ENCODE measurements at regions not wholly inside any gene's neighbourhood (a gene's known extent, or its start where the extent isn't known, plus 50 kb on each side); places are given as distances from the start of the nearest gene placed in this dataset.
A peak's percentile ranks its signal among the peaks of the same experiment; 100 is the strongest.

GRCh38 chr13:79749984-79750551 is 269.1 kb downstream of the NDFIP2 start:
- TF ChIP-seq CTCF (IDR thresholded peaks at IDR 0.05) (no peak), POLR2A (IDR thresholded peaks at IDR 0.05) (no peak), EP300 (IDR thresholded peaks at IDR 0.05) (no peak), POLR2AphosphoS5 (IDR thresholded peaks at IDR 0.05) (no peak)
- Histone ChIP-seq H3K9me3 (no peaks in the 10 kb centered on the region), H3K27me3 (no peaks in the 10 kb centered on the region), H3K4me1 (peaks cover 0 to 17% (median 0%) of the 10 kb centered on the region in 3 donors), H3K27ac (peak overlapping the region in 1 of 4 donors; percentile 28), H3K4me3 (no peak overlapping the region), H3K36me3 (no peaks in the 10 kb centered on the region)
- 21 to 26% methylated on average over 3 of the region's 3 CpGs for WGBS, 2 donors (ENCODE audit: low coverage in 1 of 2)
- peak; percentile 96 for ATAC-seq

- Histone ChIP-seq H3K27ac (no peak overlapping the region), H3K9me3 (no peaks in the 10 kb centered on the region), H3K27me3 (no peaks in the 10 kb centered on the region), H3K4me1 (peaks cover 0 to 17% (median 0%) of the 10 kb centered on the region in 3 donors), H3K36me3 (no peaks in the 10 kb centered on the region), H3K4me3 (no peak overlapping the region)
- no peak for ATAC-seq
- TF ChIP-seq CTCF (IDR thresholded peaks at IDR 0.05) (no peak), EP300 (IDR thresholded peaks at IDR 0.05) (no peak), POLR2A (IDR thresholded peaks at IDR 0.05) (no peak), POLR2AphosphoS5 (IDR thresholded peaks at IDR 0.05) (no peak)
- WGBS, 2 donors (ENCODE audit: low coverage in 1 of 2) = 65 to 82% methylated on average over 2 of the region's 2 CpGs
Observed at GRCh38 chr13:79749566-79749965, 268.6 kb downstream of the NDFIP2 start.

- H3K4me1 ChIP-seq = peaks cover 0 to 9% (median 0%) of the 10 kb centered on the region in 3 donors
- H3K36me3 ChIP-seq = no peaks in the 10 kb centered on the region
- H3K9me3 ChIP-seq = no peaks in the 10 kb centered on the region
- no peak overlapping the region for H3K27ac ChIP-seq
- no peak overlapping the region for H3K4me3 ChIP-seq
- no peaks in the 10 kb centered on the region for H3K27me3 ChIP-seq
- TF ChIP-seq POLR2AphosphoS5 (IDR thresholded peaks at IDR 0.05) = no peak
- TF ChIP-seq POLR2A (IDR thresholded peaks at IDR 0.05) = no peak
- WGBS, 2 donors (ENCODE audit: low coverage in 1 of 2) = 33 to 78% methylated on average over 1 to 2 of the region's 2 CpGs
- no peak for ATAC-seq
Observed at GRCh38 chr13:79745081-79745480, 264.1 kb downstream of the NDFIP2 start.

- WGBS, 2 donors (ENCODE audit: low coverage in 1 of 2) = 91 to 100% methylated on average over 2 to 3 of the region's 3 CpGs
- ATAC-seq = no peak
- TF ChIP-seq CTCF (IDR thresholded peaks at IDR 0.05) (no peak), POLR2AphosphoS5 (IDR thresholded peaks at IDR 0.05) (no peak), POLR2A (IDR thresholded peaks at IDR 0.05) (no peak), EP300 (IDR thresholded peaks at IDR 0.05) (no peak)
Observed at GRCh38 chr13:79742923-79743322, 262.0 kb downstream of the NDFIP2 start.

GRCh38 chr13:79740991-79741390 is 260.0 kb downstream of the NDFIP2 start:
- whole genome bisulfite sequencing, 2 donors (ENCODE audit: low coverage in 1 of 2) = 18 to 24% methylated on average over 4 to 6 of the region's 6 CpGs
- Histone ChIP-seq H3K27me3 (no peaks in the 10 kb centered on the region), H3K9me3 (no peaks in the 10 kb centered on the region), H3K4me1 (no peaks in the 10 kb centered on the region), H3K4me3 (no peak overlapping the region), H3K27ac (no peak overlapping the region), H3K36me3 (no peaks in the 10 kb centered on the region)
- no peak for TF ChIP-seq POLR2A (IDR thresholded peaks at IDR 0.05)
- no peak for TF ChIP-seq POLR2AphosphoS5 (IDR thresholded peaks at IDR 0.05)
- TF ChIP-seq EP300 (IDR thresholded peaks at IDR 0.05) = no peak
- no peak for TF ChIP-seq CTCF (IDR thresholded peaks at IDR 0.05)
- ATAC-seq = no peak

More at GRCh38 chr13:79742923-79743322, 262.0 kb downstream of the NDFIP2 start:
- Histone ChIP-seq H3K4me3 (no peak overlapping the region), H3K9me3 (no peaks in the 10 kb centered on the region), H3K27me3 (no peaks in the 10 kb centered on the region), H3K27ac (no peak overlapping the region), H3K4me1 (no peaks in the 10 kb centered on the region), H3K36me3 (no peaks in the 10 kb centered on the region)

All from gastroesophageal sphincter (tissue), 4 donors.